Right atrium auricular region (tissue), 2 donors: ENCODE measurements at regions not wholly inside any gene's neighbourhood (a gene's known extent, or its start where the extent isn't known, plus 50 kb on each side); places are given as distances from the start of the nearest gene placed in this dataset.

Experiments
- DNase-seq: peaks from one replicate; pipeline ENCODE4 v3.0.0-alpha.2; 2019; ENCODE audit warnings: low spot score
- H3K27ac ChIP-seq, 2 donors: fragments of 200-600 bp; sonication (generic); 1 replicate in 1 of 2; 2 replicates in 1 of 2; pipeline ENCODE4 v1.5.1; 2016 to 2019
- H3K27me3 ChIP-seq, 2 donors: fragments of 200-600 bp; sonication (generic); one replicate each; pipeline versions ENCODE4 v1.5.1 to v1.6.0; 2017 to 2019
- H3K36me3 ChIP-seq: fragments of 200-600 bp; sonication (generic); one replicate; pipeline ENCODE4 v1.5.1; 2016
- H3K4me1 ChIP-seq, 2 donors: fragments of 200-600 bp; sonication (generic); one replicate each; pipeline versions ENCODE4 v1.5.1 to v1.6.0; 2017 to 2019
- H3K4me3 ChIP-seq, 2 donors: fragments of 200-600 bp; sonication (generic); 1 replicate in 1 of 2; 2 replicates in 1 of 2; pipeline ENCODE4 v1.5.1; 2017 to 2019; ENCODE audit warnings: mild to moderate bottlenecking in 1 of 2, moderate library complexity in 1 of 2
- H3K9me3 ChIP-seq, 2 donors: fragments of 200-600 bp; sonication (generic); one replicate each; pipeline ENCODE4 v1.5.1; 2019
- CTCF ChIP-seq, 2 donors: fragments of 200-600 bp; sonication (generic); IDR thresholded peaks; one replicate each; pipeline ENCODE4 v1.5.1; 2019; ENCODE audit warnings: antibody characterized with exemption in 2 of 2

- no peak for DNase-seq
- Histone ChIP-seq H3K36me3 (no peaks in the 10 kb centered on the region), H3K27ac (no peak overlapping the region), H3K27me3 (no peaks in the 10 kb centered on the region), H3K9me3 (no peaks in the 10 kb centered on the region), H3K4me1 (no peaks in the 10 kb centered on the region), H3K4me3 (no peak overlapping the region)
- TF ChIP-seq CTCF (IDR thresholded peaks at IDR 0.05): no peak
Observed at GRCh38 chr18:39862341-39862740, 2092.7 kb upstream of the PIK3C3 start.

- no peak for TF ChIP-seq CTCF (IDR thresholded peaks at IDR 0.05)
- Histone ChIP-seq H3K27ac (no peak overlapping the region), H3K27me3 (no peaks in the 10 kb centered on the region), H3K9me3 (no peaks in the 10 kb centered on the region), H3K36me3 (no peaks in the 10 kb centered on the region), H3K4me1 (no peaks in the 10 kb centered on the region), H3K4me3 (no peak overlapping the region)
- no peak for DNase-seq
Observed at GRCh38 chr18:39854291-39854690, 2100.7 kb upstream of the PIK3C3 start.

GRCh38 chr18:39846265-39846664 is 2108.8 kb upstream of the PIK3C3 start:
- Histone ChIP-seq H3K27me3 (no peaks in the 10 kb centered on the region), H3K9me3 (no peaks in the 10 kb centered on the region), H3K27ac (no peak overlapping the region), H3K36me3 (no peaks in the 10 kb centered on the region), H3K4me3 (no peak overlapping the region), H3K4me1 (peaks cover 0 to 6% of the 10 kb centered on the region in 2 donors)
- TF ChIP-seq CTCF (IDR thresholded peaks at IDR 0.05): no peak
- DNase-seq: peak; percentile 68

- Histone ChIP-seq H3K27ac (no peak overlapping the region), H3K27me3 (no peaks in the 10 kb centered on the region), H3K9me3 (no peaks in the 10 kb centered on the region), H3K4me1 (peaks cover 0 to 13% of the 10 kb centered on the region in 2 donors), H3K36me3 (no peaks in the 10 kb centered on the region), H3K4me3 (no peak overlapping the region)
- TF ChIP-seq CTCF (IDR thresholded peaks at IDR 0.05): no peak
- DNase-seq: no peak
Observed at GRCh38 chr18:39845631-39846030, 2109.4 kb upstream of the PIK3C3 start.

- Histone ChIP-seq H3K9me3 (no peaks in the 10 kb centered on the region), H3K4me1 (peaks cover 0 to 14% of the 10 kb centered on the region in 2 donors), H3K27ac (no peak overlapping the region), H3K36me3 (no peaks in the 10 kb centered on the region), H3K4me3 (no peak overlapping the region), H3K27me3 (no peaks in the 10 kb centered on the region)
- TF ChIP-seq CTCF (IDR thresholded peaks at IDR 0.05): no peak
- no peak for DNase-seq
Observed at GRCh38 chr18:39845106-39845505, 2109.9 kb upstream of the PIK3C3 start.

- no peak for TF ChIP-seq CTCF (IDR thresholded peaks at IDR 0.05)
- Histone ChIP-seq H3K9me3 (no peaks in the 10 kb centered on the region), H3K27me3 (no peaks in the 10 kb centered on the region), H3K36me3 (no peaks in the 10 kb centered on the region), H3K4me1 (peaks cover 0 to 14% of the 10 kb centered on the region in 2 donors), H3K27ac (no peak overlapping the region), H3K4me3 (no peak overlapping the region)
- DNase-seq: no peak
Observed at GRCh38 chr18:39843546-39843945, 2111.5 kb upstream of the PIK3C3 start.
